Heart left ventricle (tissue), 13 donors: ENCODE measurements at regions not wholly inside any gene's neighbourhood (a gene's known extent, or its start where the extent isn't known, plus 50 kb on each side); places are given as distances from the start of the nearest gene placed in this dataset.

ENCODE experiments used
- CTCF ChIP-seq, 12 donors: fragments of 200-600 bp; sonication (generic) in 4 of 12; IDR thresholded peaks; one replicate each; pipeline versions ENCODE4 v1.5.0 to v1.8.0; 2018 to 2022; ENCODE audit warnings: antibody characterized with exemption in 12 of 12, mild to moderate bottlenecking in 5 of 12
- POLR2A ChIP-seq, 2 donors: fragments of 450-650 bp; IDR thresholded peaks; one replicate each; pipeline ENCODE4 v1.6.1; 2017; ENCODE audit warnings: antibody characterized with exemption in 2 of 2, mild to moderate bottlenecking in 2 of 2, moderate library complexity in 2 of 2
- donor health status: ischemic (EF 13 %, LVEDD 7.1; RV severe dilation, severe dysfunction).
- donor health status: DM: no; HTN: yes; CAD: no.
- donor health status: DM: no; HTN: no; CAD: no.
- donor health status: ischemic (EF 25% LVEDD 6.9; RV normal size, moderate dysfunction).
- donor health status: ischemic (EF 25% LVEDD 5.7; RV mildly dilated, moderate dysfunction).
- donor health status: ischemic (EF 35%, LVEDD 5.7; RV mildly dilated, moderate dysfunction).
- donor health status: nonischemic (EF 11% LVEDD 7.7; RV severe dilation, severe dysfunction).
- donor health status: DM: yes; HTN: yes; CAD: no.
- donor health status: PGD.
- donor health status: ischemic (EF 29% LVEDD 5.4; RV normal size, mild dysfunction).
- donor health status: nonischemic (EF 23%, LVEDD 6.1; RV moderate dilation, normal function).

- TF ChIP-seq CTCF (IDR thresholded peaks at IDR 0.05) (no peak), POLR2A (IDR thresholded peaks at IDR 0.05) (no peak)
Observed at GRCh38 chr4:23266401-23266800, 573.7 kb downstream of the GBA3 start.
